GM23338 (cell line): ENCODE measurements at regions not wholly inside any gene's neighbourhood (a gene's known extent, or its start where the extent isn't known, plus 50 kb on each side); places are given as distances from the start of the nearest gene placed in this dataset.

Source experiments
- ATAC-seq: fragments of 200-7000 bp; cut with Tn5 transposase; 3 replicates; pipeline ENCODE4 v1.9.1; 2020
- DNase-seq: peaks from one replicate; pipeline ENCODE4 v3.0.0-alpha.2; 2015; ENCODE audit warnings: low spot score
- H2AFZ ChIP-seq: fragments of 200-600 bp; sonication (generic); 2 replicates; pipeline ENCODE4 v1.8.0; 2016; ENCODE audit warnings: antibody characterized with exemption, mild to moderate bottlenecking, moderate library complexity
- H3F3A ChIP-seq: fragments of 200-600 bp; sonication (generic); replicated peaks from 2 replicates; pipeline ENCODE4 v1.8.0; 2017; ENCODE audit warnings: antibody characterized with exemption, mixed run types, low read depth
- H3K27ac ChIP-seq: fragments of 200-600 bp; sonication (generic); 2 replicates; pipeline ENCODE4 v1.6.1; 2016; ENCODE audit warnings: low read depth
- H3K27me3 ChIP-seq: fragments of 200-600 bp; sonication (generic); 2 replicates; pipeline ENCODE4 v1.8.0; 2016; ENCODE audit warnings: mild to moderate bottlenecking, mixed run types, moderate library complexity; ENCODE audit not compliant: insufficient read depth
- H3K36me3 ChIP-seq: fragments of 200-600 bp; sonication (generic); 2 replicates; pipeline ENCODE4 v1.8.0; 2016; ENCODE audit warnings: mild to moderate bottlenecking; ENCODE audit not compliant: insufficient read depth
- H3K4me1 ChIP-seq: fragments of 200-600 bp; sonication (generic); 2 replicates; pipeline ENCODE4 v1.8.0; 2016; ENCODE audit warnings: mild to moderate bottlenecking, moderate library complexity; ENCODE audit not compliant: insufficient read depth
- H3K4me2 ChIP-seq: fragments of 200-600 bp; sonication (generic); 2 replicates; pipeline ENCODE4 v1.7.1; 2017; ENCODE audit warnings: mixed run types
- H3K4me3 ChIP-seq: fragments of 200-600 bp; sonication (generic); 2 replicates; pipeline ENCODE4 v1.6.1; 2016; ENCODE audit warnings: mixed run types
- H3K79me2 ChIP-seq: fragments of 200-600 bp; sonication (generic); replicated peaks from 2 replicates; pipeline ENCODE4 v1.8.0; 2017; ENCODE audit warnings: mild to moderate bottlenecking; ENCODE audit not compliant: insufficient read depth
- H3K9me2 ChIP-seq: fragments of 200-600 bp; sonication (generic); 2 replicates; pipeline ENCODE4 v1.8.0; 2017; ENCODE audit not compliant: insufficient read depth
- H4K20me1 ChIP-seq: fragments of 200-600 bp; sonication (generic); replicated peaks from 2 replicates; pipeline ENCODE4 v1.8.0; 2017; ENCODE audit warnings: mild to moderate bottlenecking; ENCODE audit not compliant: insufficient read depth
- H3K27ac Mint-ChIP-seq: 2 replicates; pipeline ENCODE4 v1.8.0; 2020; ENCODE audit warnings: inconsistent platforms, mild to moderate bottlenecking, moderate library complexity, mixed read lengths
- H3K27me3 Mint-ChIP-seq: 3 replicates; pipeline ENCODE4 v1.8.0; 2022; ENCODE audit warnings: low read depth, mild to moderate bottlenecking, moderate library complexity, mixed read lengths, inconsistent platforms; ENCODE audit not compliant: insufficient read depth, poor library complexity
- H3K36me3 Mint-ChIP-seq: 3 replicates; pipeline ENCODE4 v1.8.0; 2021; ENCODE audit warnings: low read depth, mild to moderate bottlenecking, inconsistent platforms, moderate library complexity, mixed read lengths
- H3K4me1 Mint-ChIP-seq: 3 replicates; pipeline ENCODE4 v1.8.0; 2020; ENCODE audit warnings: mild to moderate bottlenecking, inconsistent platforms, mixed read lengths
- H3K4me3 Mint-ChIP-seq: 3 replicates; pipeline ENCODE4 v1.8.0; 2021; ENCODE audit warnings: moderate library complexity, mild to moderate bottlenecking, inconsistent platforms, mixed read lengths
- H3K9me3 Mint-ChIP-seq: 3 replicates; pipeline ENCODE4 v1.8.0; 2020; ENCODE audit warnings: moderate library complexity, mild to moderate bottlenecking, inconsistent platforms, mixed read lengths
- CREB1 ChIP-seq: fragments of 250-450 bp; sonication (Bioruptor Pico); IDR thresholded peaks from 2 replicates; pipeline ENCODE4 v1.5.0; 2020; ENCODE audit warnings: low read depth, mild to moderate bottlenecking, moderate library complexity
- CTCF ChIP-seq, 2 experiments: fragments of 200-600 bp in 1 of 2; sonication (generic) in 1 of 2; conservative IDR thresholded peaks; 2 replicates each; pipeline versions ENCODE4 v1.5.1 to v1.6.1; 2016 to 2017; ENCODE audit warnings: antibody characterized with exemption in 2 of 2, low read depth in 2 of 2, mild to moderate bottlenecking in 2 of 2, moderate library complexity in 1 of 2
- ETS1 ChIP-seq: IDR thresholded peaks from 2 replicates; pipeline ENCODE4 v1.6.1; 2016; ENCODE audit warnings: antibody characterized with exemption
- EZH2phosphoT487 ChIP-seq: fragments of 200-600 bp; sonication (generic); IDR thresholded peaks from one replicate; pipeline ENCODE4 v1.8.1; 2018; ENCODE audit warnings: antibody characterized with exemption; ENCODE audit not compliant: unreplicated experiment
- NANOG ChIP-seq: IDR thresholded peaks from 2 replicates; pipeline ENCODE4 v1.6.1; 2016; ENCODE audit warnings: antibody characterized with exemption, borderline replicate concordance
- POLR2AphosphoS5 ChIP-seq: IDR thresholded peaks from 2 replicates; pipeline ENCODE4 v1.6.1; 2016; ENCODE audit warnings: antibody characterized with exemption, low read depth
- REST ChIP-seq: IDR thresholded peaks from one replicate; pipeline ENCODE4 v1.6.1; 2018; ENCODE audit warnings: antibody characterized with exemption; ENCODE audit not compliant: unreplicated experiment
- STAT1 ChIP-seq: IDR thresholded peaks from one replicate; pipeline ENCODE4 v1.6.1; 2016; ENCODE audit warnings: antibody characterized with exemption; ENCODE audit not compliant: unreplicated experiment
- ZNF331 ChIP-seq: fragments of 250-450 bp; sonication (Bioruptor Pico); IDR thresholded peaks from 2 replicates; pipeline ENCODE4 v1.5.0; 2020; ENCODE audit warnings: low read depth, mild to moderate bottlenecking, moderate library complexity
- ZNF462 ChIP-seq: fragments of 250-450 bp; sonication (Bioruptor Pico); IDR thresholded peaks from 2 replicates; pipeline ENCODE4 v1.5.0; 2020; ENCODE audit warnings: mild to moderate bottlenecking, moderate library complexity

GRCh38 chr16:62167551-62167950 is 131.3 kb upstream of the CDH8 start (continued):
- no peak for TF ChIP-seq CTCF (conservative IDR thresholded peaks at IDR 0.05; ENCODE audit: low read depth in 2 of 2)
- TF ChIP-seq ETS1, result no peak
- no peak for TF ChIP-seq POLR2AphosphoS5
- TF ChIP-seq CREB1 (CRISPR knock-in tag), result no peak
- no peak for TF ChIP-seq ZNF331 (CRISPR knock-in tag)
- no peak for TF ChIP-seq NANOG
- no peak for TF ChIP-seq EZH2phosphoT487

- Histone ChIP-seq H3K4me3 (no peak overlapping the region), H3K4me1 (no peaks in the 10 kb centered on the region), H3K27me3 (no peaks in the 10 kb centered on the region), H3K36me3 (no peaks in the 10 kb centered on the region), H4K20me1 (no peaks in the 10 kb centered on the region), H3K9me2 (no peaks in the 10 kb centered on the region), H3K4me2 (no peak overlapping the region), H3K79me2 (no peaks in the 10 kb centered on the region), H3F3A (no peaks in the 10 kb centered on the region), H3K27ac (no peak overlapping the region), H2AFZ (no peak overlapping the region)
- Mint-ChIP-seq H3K36me3 (no peaks in the 10 kb centered on the region), H3K27me3 (no peaks in the 10 kb centered on the region), H3K27ac (no peak overlapping the region), H3K4me1 (no peaks in the 10 kb centered on the region), H3K9me3 (no peaks in the 10 kb centered on the region), H3K4me3 (no peak overlapping the region)
- ATAC-seq, result no peak
- DNase-seq, result no peak
- TF ChIP-seq ETS1 (no peak), REST (no peak), STAT1 (no peak), ZNF462 (CRISPR knock-in tag) (no peak), CREB1 (CRISPR knock-in tag) (no peak)
These were observed 121.3 kb upstream of the CDH8 start for GRCh38 chr16:62157544-62157943.
